ENCODE measurements at regions not wholly inside any gene's neighbourhood (a gene's known extent, or its start where the extent isn't known, plus 50 kb on each side); places are given as distances from the start of the nearest gene placed in this dataset.

DNA sequence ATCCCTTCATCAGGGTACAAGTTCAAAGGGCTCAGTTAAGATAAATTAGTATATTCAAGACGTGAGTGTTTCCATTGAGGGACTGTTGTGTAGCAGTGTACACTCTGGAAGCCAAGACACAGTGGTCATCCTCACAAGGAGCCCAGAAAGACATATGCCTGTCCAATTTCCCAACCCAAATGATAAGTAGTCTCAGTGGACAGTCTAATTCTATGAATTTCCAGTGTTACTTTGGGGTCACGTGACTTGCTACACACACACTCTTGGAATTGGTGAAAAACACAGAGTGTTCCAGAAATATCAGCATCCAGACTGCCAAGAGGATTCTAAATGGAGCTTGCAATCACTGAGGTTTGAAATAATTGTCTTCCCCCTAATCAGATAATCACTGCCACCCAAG is 365.1 kb downstream of the WDR11 start:
- TF ChIP-seq, protein P1, sequence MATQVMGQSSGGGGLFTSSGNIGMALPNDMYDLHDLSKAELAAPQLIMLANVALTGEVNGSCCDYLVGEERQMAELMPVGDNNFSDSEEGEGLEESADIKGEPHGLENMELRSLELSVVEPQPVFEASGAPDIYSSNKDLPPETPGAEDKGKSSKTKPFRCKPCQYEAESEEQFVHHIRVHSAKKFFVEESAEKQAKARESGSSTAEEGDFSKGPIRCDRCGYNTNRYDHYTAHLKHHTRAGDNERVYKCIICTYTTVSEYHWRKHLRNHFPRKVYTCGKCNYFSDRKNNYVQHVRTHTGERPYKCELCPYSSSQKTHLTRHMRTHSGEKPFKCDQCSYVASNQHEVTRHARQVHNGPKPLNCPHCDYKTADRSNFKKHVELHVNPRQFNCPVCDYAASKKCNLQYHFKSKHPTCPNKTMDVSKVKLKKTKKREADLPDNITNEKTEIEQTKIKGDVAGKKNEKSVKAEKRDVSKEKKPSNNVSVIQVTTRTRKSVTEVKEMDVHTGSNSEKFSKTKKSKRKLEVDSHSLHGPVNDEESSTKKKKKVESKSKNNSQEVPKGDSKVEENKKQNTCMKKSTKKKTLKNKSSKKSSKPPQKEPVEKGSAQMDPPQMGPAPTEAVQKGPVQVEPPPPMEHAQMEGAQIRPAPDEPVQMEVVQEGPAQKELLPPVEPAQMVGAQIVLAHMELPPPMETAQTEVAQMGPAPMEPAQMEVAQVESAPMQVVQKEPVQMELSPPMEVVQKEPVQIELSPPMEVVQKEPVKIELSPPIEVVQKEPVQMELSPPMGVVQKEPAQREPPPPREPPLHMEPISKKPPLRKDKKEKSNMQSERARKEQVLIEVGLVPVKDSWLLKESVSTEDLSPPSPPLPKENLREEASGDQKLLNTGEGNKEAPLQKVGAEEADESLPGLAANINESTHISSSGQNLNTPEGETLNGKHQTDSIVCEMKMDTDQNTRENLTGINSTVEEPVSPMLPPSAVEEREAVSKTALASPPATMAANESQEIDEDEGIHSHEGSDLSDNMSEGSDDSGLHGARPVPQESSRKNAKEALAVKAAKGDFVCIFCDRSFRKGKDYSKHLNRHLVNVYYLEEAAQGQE (IDR thresholded peaks at IDR 0.05; ENCODE audit: low read depth), result no peak
- TF ChIP-seq TCF7L2 (IDR thresholded peaks at IDR 0.05; ENCODE audit: borderline replicate concordance, extremely low read depth, insufficient read depth, insufficient read length) (no peak), SP1 (IDR thresholded peaks at IDR 0.05; ENCODE audit: low read depth) (no peak), ELF1 (IDR thresholded peaks at IDR 0.05; ENCODE audit: borderline replicate concordance, low read depth) (no peak), SIN3A (IDR thresholded peaks at IDR 0.05; ENCODE audit: low read depth) (no peak), YY1 (IDR thresholded peaks at IDR 0.05; ENCODE audit: extremely low read depth, insufficient replicate concordance, low read depth, low read length) (no peak), EZH2 (IDR thresholded peaks at IDR 0.05) (no peak), EZH2phosphoT487 (IDR thresholded peaks at IDR 0.05; ENCODE audit: borderline replicate concordance) (no peak), POLR2AphosphoS5 (IDR thresholded peaks at IDR 0.05; ENCODE audit: low read depth, low read length) (no peak), ZNF274 (IDR thresholded peaks at IDR 0.05; ENCODE audit: low read depth, low read length) (no peak), POLR2A (IDR thresholded peaks at IDR 0.05; ENCODE audit: borderline replicate concordance, extremely low read depth, insufficient read depth, insufficient read length) (no peak)
- TF ChIP-seq, protein P2, sequence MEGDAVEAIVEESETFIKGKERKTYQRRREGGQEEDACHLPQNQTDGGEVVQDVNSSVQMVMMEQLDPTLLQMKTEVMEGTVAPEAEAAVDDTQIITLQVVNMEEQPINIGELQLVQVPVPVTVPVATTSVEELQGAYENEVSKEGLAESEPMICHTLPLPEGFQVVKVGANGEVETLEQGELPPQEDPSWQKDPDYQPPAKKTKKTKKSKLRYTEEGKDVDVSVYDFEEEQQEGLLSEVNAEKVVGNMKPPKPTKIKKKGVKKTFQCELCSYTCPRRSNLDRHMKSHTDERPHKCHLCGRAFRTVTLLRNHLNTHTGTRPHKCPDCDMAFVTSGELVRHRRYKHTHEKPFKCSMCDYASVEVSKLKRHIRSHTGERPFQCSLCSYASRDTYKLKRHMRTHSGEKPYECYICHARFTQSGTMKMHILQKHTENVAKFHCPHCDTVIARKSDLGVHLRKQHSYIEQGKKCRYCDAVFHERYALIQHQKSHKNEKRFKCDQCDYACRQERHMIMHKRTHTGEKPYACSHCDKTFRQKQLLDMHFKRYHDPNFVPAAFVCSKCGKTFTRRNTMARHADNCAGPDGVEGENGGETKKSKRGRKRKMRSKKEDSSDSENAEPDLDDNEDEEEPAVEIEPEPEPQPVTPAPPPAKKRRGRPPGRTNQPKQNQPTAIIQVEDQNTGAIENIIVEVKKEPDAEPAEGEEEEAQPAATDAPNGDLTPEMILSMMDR (IDR thresholded peaks at IDR 0.05 in 2 of 3, conservative IDR thresholded peaks at IDR 0.05 in 1 of 3; ENCODE audit: borderline replicate concordance in 1 of 3, insufficient read depth in 1 of 3, low read depth in 2 of 3, low read length in 2 of 3), result no peak
- TF ChIP-seq, protein P3, sequence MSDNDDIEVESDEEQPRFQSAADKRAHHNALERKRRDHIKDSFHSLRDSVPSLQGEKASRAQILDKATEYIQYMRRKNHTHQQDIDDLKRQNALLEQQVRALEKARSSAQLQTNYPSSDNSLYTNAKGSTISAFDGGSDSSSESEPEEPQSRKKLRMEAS (IDR thresholded peaks at IDR 0.05), result no peak
